Neural progenitor cell (in vitro differentiated cells): ENCODE measurements at regions not wholly inside any gene's neighbourhood (a gene's known extent, or its start where the extent isn't known, plus 50 kb on each side); places are given as distances from the start of the nearest gene placed in this dataset.

ENCODE experiments used
- DNase-seq: peaks from one replicate; pipeline ENCODE4 v3.0.0-alpha.2; 2016; ENCODE audit warnings: low spot score
- H2AFZ ChIP-seq: fragments of 200-600 bp; sonication (generic); replicated peaks from 2 replicates; pipeline ENCODE4 v1.6.1; 2016; ENCODE audit warnings: antibody characterized with exemption
- H3F3A ChIP-seq: fragments of 200-600 bp; sonication (generic); 2 replicates; pipeline ENCODE4 v1.6.1; 2016; ENCODE audit warnings: antibody characterized with exemption, low read depth
- H3K27ac ChIP-seq: fragments of 200-600 bp; sonication (generic); 2 replicates; pipeline ENCODE4 v1.5.1; 2016; ENCODE audit warnings: mild to moderate bottlenecking
- H3K27me3 ChIP-seq: fragments of 200-600 bp; sonication (generic); 2 replicates; pipeline ENCODE4 v1.6.1; 2016; ENCODE audit warnings: mild to moderate bottlenecking, moderate library complexity
- H3K36me3 ChIP-seq: fragments of 200-600 bp; sonication (generic); 2 replicates; pipeline ENCODE4 v1.5.1; 2016
- H3K4me1 ChIP-seq: fragments of 200-600 bp; sonication (generic); 2 replicates; pipeline ENCODE4 v1.6.1; 2016; ENCODE audit warnings: mixed run types
- H3K4me2 ChIP-seq: fragments of 200-600 bp; sonication (generic); 2 replicates; pipeline ENCODE4 v1.6.1; 2016
- H3K4me3 ChIP-seq: fragments of 200-600 bp; sonication (generic); 2 replicates; pipeline ENCODE4 v1.5.1; 2016
- H3K79me2 ChIP-seq: fragments of 200-600 bp; sonication (generic); 2 replicates; pipeline ENCODE4 v1.6.1; 2016; ENCODE audit warnings: low read depth
- H3K9ac ChIP-seq: fragments of 200-600 bp; sonication (generic); 2 replicates; pipeline ENCODE4 v1.6.1; 2016
- H3K9me3 ChIP-seq: fragments of 200-600 bp; sonication (generic); 2 replicates; pipeline ENCODE4 v1.5.1; 2016; ENCODE audit warnings: low read depth
- H4K20me1 ChIP-seq: fragments of 200-600 bp; sonication (generic); 2 replicates; pipeline ENCODE4 v1.6.1; 2016; ENCODE audit warnings: low read depth
- H3K27ac Mint-ChIP-seq: 3 replicates; pipeline ENCODE4 v1.8.0; 2021; ENCODE audit warnings: mixed read lengths
- H3K27me3 Mint-ChIP-seq: 2 replicates; pipeline ENCODE4 v1.8.0; 2022; ENCODE audit warnings: low read depth, mild to moderate bottlenecking, inconsistent platforms, moderate library complexity, mixed read lengths; ENCODE audit not compliant: insufficient read depth
- H3K36me3 Mint-ChIP-seq: 3 replicates; pipeline ENCODE4 v1.8.0; 2021; ENCODE audit warnings: mixed read lengths
- H3K4me1 Mint-ChIP-seq: 3 replicates; pipeline ENCODE4 v1.8.0; 2021; ENCODE audit warnings: mixed read lengths
- H3K4me3 Mint-ChIP-seq: 3 replicates; pipeline ENCODE4 v1.8.0; 2021; ENCODE audit warnings: mild to moderate bottlenecking, moderate library complexity, mixed read lengths
- H3K9me3 Mint-ChIP-seq: 3 replicates; pipeline ENCODE4 v1.8.0; 2020; ENCODE audit warnings: mixed read lengths
- EZH2 ChIP-seq: fragments of 200-600 bp; sonication (generic); IDR thresholded peaks from 2 replicates; pipeline ENCODE4 v1.6.1; 2017; ENCODE audit warnings: antibody characterized with exemption, mild to moderate bottlenecking, moderate library complexity
- EZH2phosphoT487 ChIP-seq: fragments of 200-600 bp; sonication (generic); IDR thresholded peaks from 2 replicates; pipeline ENCODE4 v1.6.1; 2017; ENCODE audit warnings: antibody characterized with exemption
- TF ChIP-seq, protein P1 (sequence below): fragments of 200-600 bp; sonication (generic); IDR thresholded peaks from 2 replicates; pipeline ENCODE4 v1.5.1; 2017; ENCODE audit warnings: antibody characterized with exemption, mild to moderate bottlenecking

DNA sequence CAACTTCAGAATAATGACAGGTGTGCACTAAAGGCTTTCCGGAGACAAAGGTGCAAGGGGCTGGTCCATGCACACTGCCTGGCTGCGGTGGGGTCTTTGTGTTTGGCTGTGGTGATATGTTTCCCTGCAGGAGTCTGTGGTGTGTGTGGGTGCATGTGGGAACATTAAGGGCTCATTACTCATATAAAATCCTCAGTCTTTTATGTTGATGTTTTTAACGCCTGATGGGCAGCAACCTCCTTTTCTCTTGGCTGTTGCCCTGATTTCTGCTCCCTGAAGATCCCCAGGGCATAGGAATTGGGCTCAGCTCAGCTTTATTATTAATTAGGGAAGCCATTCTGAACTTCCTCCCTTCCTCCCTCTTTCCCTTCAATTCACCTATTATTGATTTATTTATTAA, 67.6 kb upstream of the SPAG17 start:
- Histone ChIP-seq H2AFZ (no peak overlapping the region), H3K9ac (no peak overlapping the region), H3K79me2 (no peaks in the 10 kb centered on the region), H3K36me3 (no peaks in the 10 kb centered on the region), H3K4me3 (no peak overlapping the region), H3K9me3 (no peaks in the 10 kb centered on the region), H3F3A (peaks cover 20% of the 10 kb centered on the region), H3K27me3 (no peaks in the 10 kb centered on the region), H3K27ac (no peak overlapping the region), H4K20me1 (no peaks in the 10 kb centered on the region), H3K4me2 (no peak overlapping the region), H3K4me1 (peaks cover 24% of the 10 kb centered on the region)
- Mint-ChIP-seq H3K27ac (no peak overlapping the region), H3K36me3 (no peaks in the 10 kb centered on the region), H3K9me3 (no peaks in the 10 kb centered on the region), H3K27me3 (no peaks in the 10 kb centered on the region), H3K4me1 (peaks cover 26% of the 10 kb centered on the region), H3K4me3 (no peak overlapping the region)
- DNase-seq, result no peak
- TF ChIP-seq, protein P1, sequence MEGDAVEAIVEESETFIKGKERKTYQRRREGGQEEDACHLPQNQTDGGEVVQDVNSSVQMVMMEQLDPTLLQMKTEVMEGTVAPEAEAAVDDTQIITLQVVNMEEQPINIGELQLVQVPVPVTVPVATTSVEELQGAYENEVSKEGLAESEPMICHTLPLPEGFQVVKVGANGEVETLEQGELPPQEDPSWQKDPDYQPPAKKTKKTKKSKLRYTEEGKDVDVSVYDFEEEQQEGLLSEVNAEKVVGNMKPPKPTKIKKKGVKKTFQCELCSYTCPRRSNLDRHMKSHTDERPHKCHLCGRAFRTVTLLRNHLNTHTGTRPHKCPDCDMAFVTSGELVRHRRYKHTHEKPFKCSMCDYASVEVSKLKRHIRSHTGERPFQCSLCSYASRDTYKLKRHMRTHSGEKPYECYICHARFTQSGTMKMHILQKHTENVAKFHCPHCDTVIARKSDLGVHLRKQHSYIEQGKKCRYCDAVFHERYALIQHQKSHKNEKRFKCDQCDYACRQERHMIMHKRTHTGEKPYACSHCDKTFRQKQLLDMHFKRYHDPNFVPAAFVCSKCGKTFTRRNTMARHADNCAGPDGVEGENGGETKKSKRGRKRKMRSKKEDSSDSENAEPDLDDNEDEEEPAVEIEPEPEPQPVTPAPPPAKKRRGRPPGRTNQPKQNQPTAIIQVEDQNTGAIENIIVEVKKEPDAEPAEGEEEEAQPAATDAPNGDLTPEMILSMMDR, result no peak

DNA sequence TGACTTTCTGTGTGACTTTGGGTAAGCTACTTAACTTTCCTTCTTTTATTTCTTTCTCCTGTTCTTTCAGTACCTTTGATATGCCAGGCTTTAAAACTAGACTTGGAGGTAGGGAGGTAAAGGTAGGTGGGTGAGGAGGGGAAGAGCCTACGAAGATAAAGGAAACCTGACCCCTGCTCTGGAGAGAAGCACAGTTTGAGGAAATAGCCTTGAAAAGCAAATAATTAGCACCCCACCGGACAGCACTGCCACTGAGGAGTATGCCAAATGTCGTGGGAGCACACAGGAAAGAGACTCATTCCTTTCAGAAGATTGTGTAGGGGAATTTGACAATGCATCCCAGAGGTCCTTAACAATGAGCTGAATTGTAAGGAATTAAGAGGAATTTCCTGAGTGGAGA, 65.2 kb upstream of the SPAG17 start:
- Mint-ChIP-seq H3K27ac (no peak overlapping the region), H3K4me1 (peaks cover 22% of the 10 kb centered on the region), H3K36me3 (no peaks in the 10 kb centered on the region), H3K9me3 (no peaks in the 10 kb centered on the region), H3K4me3 (no peak overlapping the region), H3K27me3 (no peaks in the 10 kb centered on the region)
- no peak overlapping the region for H3K9ac ChIP-seq
- no peak overlapping the region for H3K27ac ChIP-seq
- no peaks in the 10 kb centered on the region for H3K36me3 ChIP-seq
- H3K9me3 ChIP-seq, result no peaks in the 10 kb centered on the region
- no peak overlapping the region for H2AFZ ChIP-seq
- TF ChIP-seq EZH2phosphoT487 (no peak), EZH2 (no peak)
- TF ChIP-seq, protein P1, result no peak
- peak overlapping the region; percentile 49 for H3K4me2 ChIP-seq
- no peak overlapping the region for H3K4me3 ChIP-seq
- H3K79me2 ChIP-seq, result no peaks in the 10 kb centered on the region
- no peaks in the 10 kb centered on the region for H3K27me3 ChIP-seq
- peak; percentile 29 for DNase-seq
- peaks cover 24% of the 10 kb centered on the region for H3K4me1 ChIP-seq
- H3F3A ChIP-seq, result peaks cover 20% of the 10 kb centered on the region
- H4K20me1 ChIP-seq, result no peaks in the 10 kb centered on the region

DNA sequence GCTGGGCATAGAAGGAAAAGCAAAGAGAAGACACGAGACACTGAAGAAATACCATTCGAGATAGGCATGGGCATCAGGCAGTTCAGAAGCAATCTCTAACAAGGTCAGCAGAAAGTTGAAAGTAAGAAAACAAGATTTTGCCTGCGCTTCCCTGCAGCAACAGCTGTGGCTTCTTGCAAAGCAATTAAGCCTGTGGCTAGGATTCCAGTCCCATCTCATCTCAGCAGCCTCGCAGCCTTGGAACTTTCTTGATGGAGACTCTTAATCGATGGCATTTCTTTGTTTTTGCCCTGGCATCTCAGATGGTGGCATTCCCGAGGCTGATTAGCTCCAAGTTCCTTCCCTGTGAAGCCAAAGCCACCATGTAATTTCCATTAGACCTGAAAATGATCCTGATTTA, 64.6 kb upstream of the SPAG17 start:
- Histone ChIP-seq H3K27me3 (no peaks in the 10 kb centered on the region), H3K79me2 (no peaks in the 10 kb centered on the region), H2AFZ (no peak overlapping the region), H3K9me3 (no peaks in the 10 kb centered on the region), H3K4me2 (peak overlapping the region; percentile 49), H3F3A (peaks cover 20% of the 10 kb centered on the region), H3K4me1 (peaks cover 24% of the 10 kb centered on the region), H3K9ac (no peak overlapping the region), H4K20me1 (no peaks in the 10 kb centered on the region), H3K4me3 (no peak overlapping the region), H3K27ac (no peak overlapping the region), H3K36me3 (no peaks in the 10 kb centered on the region)
- peak; percentile 32 for DNase-seq
- H3K27me3 Mint-ChIP-seq, result no peaks in the 10 kb centered on the region
- H3K4me3 Mint-ChIP-seq, result no peak overlapping the region
- TF ChIP-seq EZH2phosphoT487 (no peak), EZH2 (no peak)
- TF ChIP-seq, protein P1, result no peak
- H3K27ac Mint-ChIP-seq, result no peak overlapping the region
- H3K36me3 Mint-ChIP-seq, result no peaks in the 10 kb centered on the region
- H3K4me1 Mint-ChIP-seq, result peaks cover 22% of the 10 kb centered on the region
- no peaks in the 10 kb centered on the region for H3K9me3 Mint-ChIP-seq

DNA sequence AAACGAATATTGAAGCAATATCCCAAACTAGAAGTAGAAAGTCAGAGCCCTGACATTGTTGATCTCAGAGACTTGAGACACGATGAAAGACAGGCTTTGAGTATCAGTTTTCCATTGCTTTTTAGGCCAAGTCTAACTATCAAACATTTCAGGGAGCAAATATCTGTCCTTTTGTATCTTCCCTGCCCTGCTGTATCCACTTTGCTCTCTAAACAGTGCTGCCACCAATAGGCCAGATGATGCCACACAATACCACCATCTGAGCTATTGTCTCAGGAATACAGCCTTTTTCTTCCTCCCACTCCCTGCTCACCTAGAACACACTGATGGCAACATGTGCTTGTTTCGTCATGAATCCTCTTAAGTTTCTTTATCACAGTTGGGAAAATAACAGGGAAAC, 62.6 kb upstream of the SPAG17 start:
- no peaks in the 10 kb centered on the region for H4K20me1 ChIP-seq
- peak overlapping the region; percentile 53 for H2AFZ ChIP-seq
- peaks cover 20% of the 10 kb centered on the region for H3F3A ChIP-seq
- H3K27ac Mint-ChIP-seq, result no peak overlapping the region
- peak; percentile 60 for DNase-seq
- H3K79me2 ChIP-seq, result no peaks in the 10 kb centered on the region
- no peaks in the 10 kb centered on the region for H3K36me3 Mint-ChIP-seq
- H3K27me3 ChIP-seq, result no peaks in the 10 kb centered on the region
- H3K27me3 Mint-ChIP-seq, result peaks cover 2% of the 10 kb centered on the region
- H3K4me1 ChIP-seq, result peaks cover 24% of the 10 kb centered on the region
- no peak overlapping the region for H3K4me2 ChIP-seq
- no peaks in the 10 kb centered on the region for H3K9me3 Mint-ChIP-seq
- no peaks in the 10 kb centered on the region for H3K36me3 ChIP-seq
- H3K9me3 ChIP-seq, result no peaks in the 10 kb centered on the region
- TF ChIP-seq EZH2, result no peak
- TF ChIP-seq, protein P1, result peak; percentile 57
- H3K9ac ChIP-seq, result no peak overlapping the region
- H3K27ac ChIP-seq, result no peak overlapping the region
- H3K4me3 ChIP-seq, result no peak overlapping the region
- H3K4me3 Mint-ChIP-seq, result no peak overlapping the region
- H3K4me1 Mint-ChIP-seq, result peaks cover 17% of the 10 kb centered on the region
